Neutrophil (primary cell): ENCODE measurements at regions not wholly inside any gene's neighbourhood (a gene's known extent, or its start where the extent isn't known, plus 50 kb on each side); places are given as distances from the start of the nearest gene placed in this dataset.
"Not testable (repeated sequence)": the region's sequence is repeated elsewhere in the genome, so short reads cannot be mapped to it uniquely, and the experiment has no call there.

Experiments
- H3K27ac ChIP-seq: fragments of 200-600 bp; sonication (generic); 2 replicates; pipeline ENCODE4 v1.5.1; 2016; ENCODE audit warnings: mild to moderate bottlenecking, moderate library complexity
- H3K27me3 ChIP-seq: fragments of 200-600 bp; sonication (generic); 2 replicates; pipeline ENCODE4 v1.6.0; 2016; ENCODE audit warnings: mild to moderate bottlenecking
- H3K36me3 ChIP-seq: fragments of 200-600 bp; sonication (generic); 2 replicates; pipeline ENCODE4 v1.5.1; 2017
- H3K4me1 ChIP-seq, 2 experiments: fragments of 200-600 bp in 1 of 2; sonication (generic) in 1 of 2; 1 replicate in 1 of 2; 2 replicates in 1 of 2; pipeline versions ENCODE4 v1.5.1 to v1.6.1; 2013 to 2016; ENCODE audit warnings: low read depth in 1 of 2, low read length in 1 of 2, mild to moderate bottlenecking in 1 of 2, moderate library complexity in 1 of 2; ENCODE audit not compliant: control insufficient read depth in 1 of 2, insufficient read depth in 1 of 2
- H3K4me3 ChIP-seq, 2 experiments: fragments of 200-600 bp in 1 of 2; sonication (generic) in 1 of 2; 1 replicate in 1 of 2; 2 replicates in 1 of 2; pipeline ENCODE4 v1.5.1; 2013 to 2016; ENCODE audit warnings: low read depth in 1 of 2, low read length in 1 of 2, mild to moderate bottlenecking in 1 of 2, moderate library complexity in 1 of 2
- H3K9me3 ChIP-seq: fragments of 200-600 bp; sonication (generic); 2 replicates; pipeline ENCODE4 v1.5.1; 2016
- TF ChIP-seq, protein P1 (sequence below): fragments of 200-600 bp; sonication (generic); IDR thresholded peaks from 2 replicates; pipeline ENCODE4 v1.5.1; 2016; ENCODE audit warnings: antibody characterized with exemption

DNA sequence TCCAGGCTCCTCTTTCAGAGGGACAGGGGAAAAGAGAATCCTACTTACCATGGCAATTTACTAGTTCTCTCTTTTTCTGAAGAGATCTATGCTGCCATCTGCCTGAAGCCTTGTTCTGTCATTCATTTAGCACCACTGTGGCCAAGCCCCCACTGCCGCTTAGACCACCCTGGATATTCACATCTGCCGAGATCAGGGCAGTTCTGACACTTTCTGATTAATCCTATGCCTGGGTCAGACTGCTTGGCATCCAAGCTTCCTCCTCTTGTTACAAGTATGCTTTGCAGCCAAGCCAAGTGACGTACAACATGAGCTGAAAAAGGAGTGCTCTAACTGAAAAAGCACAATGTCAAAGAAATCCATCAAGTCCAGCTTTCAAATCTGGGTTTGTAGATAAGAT, 332.6 kb downstream of the SUCLG1 start:
- TF ChIP-seq, protein P1, sequence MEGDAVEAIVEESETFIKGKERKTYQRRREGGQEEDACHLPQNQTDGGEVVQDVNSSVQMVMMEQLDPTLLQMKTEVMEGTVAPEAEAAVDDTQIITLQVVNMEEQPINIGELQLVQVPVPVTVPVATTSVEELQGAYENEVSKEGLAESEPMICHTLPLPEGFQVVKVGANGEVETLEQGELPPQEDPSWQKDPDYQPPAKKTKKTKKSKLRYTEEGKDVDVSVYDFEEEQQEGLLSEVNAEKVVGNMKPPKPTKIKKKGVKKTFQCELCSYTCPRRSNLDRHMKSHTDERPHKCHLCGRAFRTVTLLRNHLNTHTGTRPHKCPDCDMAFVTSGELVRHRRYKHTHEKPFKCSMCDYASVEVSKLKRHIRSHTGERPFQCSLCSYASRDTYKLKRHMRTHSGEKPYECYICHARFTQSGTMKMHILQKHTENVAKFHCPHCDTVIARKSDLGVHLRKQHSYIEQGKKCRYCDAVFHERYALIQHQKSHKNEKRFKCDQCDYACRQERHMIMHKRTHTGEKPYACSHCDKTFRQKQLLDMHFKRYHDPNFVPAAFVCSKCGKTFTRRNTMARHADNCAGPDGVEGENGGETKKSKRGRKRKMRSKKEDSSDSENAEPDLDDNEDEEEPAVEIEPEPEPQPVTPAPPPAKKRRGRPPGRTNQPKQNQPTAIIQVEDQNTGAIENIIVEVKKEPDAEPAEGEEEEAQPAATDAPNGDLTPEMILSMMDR = no peak
- Histone ChIP-seq H3K4me3 (no peak overlapping the region), H3K9me3 (no peaks in the 10 kb centered on the region), H3K27ac (no peak overlapping the region), H3K4me1 (no peaks in the 10 kb centered on the region), H3K36me3 (no peaks in the 10 kb centered on the region), H3K27me3 (no peaks in the 10 kb centered on the region)

DNA sequence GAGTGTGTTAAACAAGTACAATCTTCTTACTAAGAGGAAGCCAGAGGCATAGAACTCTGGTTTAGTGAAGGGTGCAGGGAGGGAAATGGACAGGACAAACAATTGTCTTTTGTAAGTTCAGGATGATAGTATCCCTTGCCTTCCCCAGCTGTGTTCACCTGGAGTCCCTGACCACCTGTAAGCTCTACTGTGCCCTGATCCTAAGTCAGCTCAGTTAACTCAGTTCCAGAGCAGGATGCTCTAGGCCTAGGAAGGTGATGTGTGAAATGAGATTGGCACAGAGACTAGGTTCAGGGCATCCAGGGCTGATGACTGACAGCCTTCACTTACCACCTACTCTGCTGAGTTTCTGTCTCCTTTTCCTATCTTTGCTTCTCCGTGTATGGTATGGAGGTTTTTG, 333.0 kb downstream of the SUCLG1 start:
- TF ChIP-seq, protein P1 = no peak
- H3K4me1 ChIP-seq = no peaks in the 10 kb centered on the region
- H3K9me3 ChIP-seq = no peaks in the 10 kb centered on the region
- H3K4me3 ChIP-seq = no peak overlapping the region
- no peaks in the 10 kb centered on the region for H3K27me3 ChIP-seq
- H3K27ac ChIP-seq = no peak overlapping the region
- no peaks in the 10 kb centered on the region for H3K36me3 ChIP-seq

DNA sequence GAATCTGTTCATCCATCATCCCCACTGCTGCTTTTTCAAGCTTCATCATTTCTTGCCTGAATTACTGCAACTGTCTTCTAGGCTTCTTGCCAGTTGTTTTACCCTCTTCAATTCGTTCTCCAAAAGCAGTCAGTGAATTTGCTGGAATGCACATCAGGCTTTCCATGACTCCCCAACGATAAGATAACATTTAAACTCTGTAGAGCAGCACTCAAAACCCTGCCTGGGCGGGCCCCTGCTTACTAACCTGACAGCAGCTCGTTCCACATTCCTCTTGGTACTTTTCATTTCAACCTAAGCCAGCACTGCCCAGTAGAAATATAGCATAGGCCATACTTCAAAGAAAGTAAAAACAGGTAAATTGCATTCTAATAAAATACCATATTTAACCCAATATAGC, 342.9 kb downstream of the SUCLG1 start:
- H3K36me3 ChIP-seq = no peaks in the 10 kb centered on the region
- no peaks in the 10 kb centered on the region for H3K4me1 ChIP-seq
- H3K27ac ChIP-seq = no peak overlapping the region
- no peaks in the 10 kb centered on the region for H3K9me3 ChIP-seq
- H3K4me3 ChIP-seq = no peak overlapping the region
- TF ChIP-seq, protein P1 = no peak
- H3K27me3 ChIP-seq = no peaks in the 10 kb centered on the region

DNA sequence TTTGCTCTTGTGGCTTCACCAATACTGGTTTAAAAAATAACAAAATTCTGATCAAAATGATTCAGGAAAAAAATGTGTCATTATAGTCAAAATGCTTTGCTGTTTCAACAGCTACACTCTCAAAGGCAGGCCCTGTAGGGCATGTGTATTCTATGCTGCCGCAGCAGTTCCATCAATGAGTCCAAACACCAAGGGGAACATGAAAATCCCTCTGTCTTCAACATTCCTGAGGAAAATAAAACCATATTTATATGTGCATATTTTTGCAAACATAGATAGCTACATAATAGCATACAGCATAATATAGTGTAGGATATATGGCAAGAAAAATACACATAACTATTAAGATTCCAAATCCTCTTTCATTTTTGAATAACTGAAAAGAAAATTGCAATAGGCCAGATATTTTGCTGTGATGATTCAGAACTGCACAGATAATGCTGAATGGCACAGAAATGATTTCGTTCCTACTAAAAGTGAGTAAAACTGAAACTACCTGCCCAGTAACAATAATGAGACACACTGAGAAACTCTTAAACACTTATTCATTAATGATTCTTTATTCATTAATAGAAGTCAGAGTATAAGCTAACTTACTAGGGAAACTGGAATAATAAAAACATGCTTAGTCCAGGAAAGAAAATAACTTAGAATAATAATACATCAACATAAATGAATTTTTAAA, 343.8 kb downstream of the SUCLG1 start:
- Histone ChIP-seq H3K36me3 (no peaks in the 10 kb centered on the region), H3K27ac (no peak overlapping the region), H3K9me3 (no peaks in the 10 kb centered on the region), H3K4me1 (no peaks in the 10 kb centered on the region), H3K4me3 (no peak overlapping the region), H3K27me3 (no peaks in the 10 kb centered on the region)
- TF ChIP-seq, protein P1 = no peak

DNA sequence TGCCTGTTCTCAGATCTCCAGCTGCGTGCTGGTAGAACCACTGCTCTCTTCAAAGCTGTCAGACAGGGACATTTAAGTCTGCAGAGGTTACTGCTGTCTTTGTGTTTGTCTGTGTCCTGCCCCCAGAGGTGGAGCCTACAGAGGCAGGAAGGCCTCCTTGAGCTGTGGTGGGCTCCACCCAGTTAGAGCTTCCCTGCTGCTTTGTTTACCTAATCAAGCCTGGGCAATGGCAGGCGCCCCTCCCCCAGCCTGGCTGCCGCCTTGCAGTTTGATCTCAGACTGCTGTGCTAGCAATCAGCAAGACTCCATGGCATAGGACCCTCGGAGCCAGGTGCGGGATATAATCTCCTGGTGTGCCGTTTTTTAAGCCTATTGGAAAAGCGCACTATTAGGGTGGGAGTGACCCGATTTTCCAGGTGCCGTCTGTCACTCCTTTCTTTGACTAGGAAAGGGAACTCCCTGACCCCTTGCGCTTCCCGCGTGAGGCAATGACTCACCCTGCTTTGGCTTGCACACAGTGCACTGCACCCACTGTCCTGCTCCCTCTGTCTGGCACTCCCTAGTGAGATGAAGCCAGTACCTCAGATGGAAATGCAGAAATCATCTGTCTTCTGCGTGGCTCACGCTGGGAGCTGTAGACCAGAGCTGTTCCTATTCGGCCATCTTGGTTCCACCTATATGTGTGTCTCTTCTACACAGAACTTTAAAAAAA, 355.1 kb downstream of the SUCLG1 start:
- not testable (repeated sequence) for H3K4me3 ChIP-seq, H3K27ac ChIP-seq, H3K4me1 ChIP-seq, H3K27me3 ChIP-seq, H3K36me3 ChIP-seq, H3K9me3 ChIP-seq

DNA sequence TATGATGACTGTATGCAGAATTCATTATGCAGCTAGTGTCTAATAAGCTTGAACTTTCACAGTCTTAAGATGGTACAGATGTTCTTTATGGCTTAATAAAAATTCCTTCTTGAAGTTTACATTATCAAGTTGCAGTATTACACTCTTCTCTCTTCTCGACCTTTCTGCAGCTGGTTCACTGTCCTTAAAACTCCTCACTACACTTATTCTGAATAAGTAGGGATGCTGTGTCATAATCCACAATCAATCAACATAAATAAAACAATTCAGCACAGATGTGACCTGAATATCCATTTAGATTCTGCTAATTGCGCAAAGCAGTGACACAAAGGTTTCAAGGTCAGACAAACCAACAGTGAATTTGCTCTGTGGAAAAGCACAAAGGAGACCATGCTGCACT, 356.8 kb downstream of the SUCLG1 start:
- Histone ChIP-seq H3K4me1 (no peaks in the 10 kb centered on the region), H3K27me3 (no peaks in the 10 kb centered on the region), H3K9me3 (no peaks in the 10 kb centered on the region), H3K36me3 (no peaks in the 10 kb centered on the region), H3K4me3 (no peak overlapping the region), H3K27ac (no peak overlapping the region)
- TF ChIP-seq, protein P1 = no peak
